WTC11 (cell line): ENCODE measurements at regions not wholly inside any gene's neighbourhood (a gene's known extent, or its start where the extent isn't known, plus 50 kb on each side); places are given as distances from the start of the nearest gene placed in this dataset.

Experiments
- ATAC-seq: fragments of 200-7000 bp; cut with Tn5 transposase; 2 replicates; pipeline ENCODE4 v1.10.0; 2021; ENCODE audit warnings: mild to moderate bottlenecking, moderate library complexity
- CTCF ChIA-PET: fragments of 300-600 bp; sonication (Branson Sonifier 250); formaldehyde crosslinking; loops from one replicate; lab custom pipeline; 2021; ENCODE audit warnings: antibody characterized with exemption; lab: Charles Lee
- POLR2A ChIA-PET: fragments of 350-600 bp; sonication (Branson Sonifier 250); formaldehyde crosslinking; loops from one replicate; lab custom pipeline; 2021; ENCODE audit warnings: antibody characterized with exemption; lab: Charles Lee
- DNase-seq: peaks from one replicate; pipeline ENCODE4 v3.0.0; 2021; ENCODE audit warnings: low spot score
- H3K27ac Mint-ChIP-seq: 2 replicates; pipeline ENCODE4 v1.8.0; 2021; ENCODE audit warnings: mixed read lengths
- H3K27me3 Mint-ChIP-seq: 2 replicates; pipeline ENCODE4 v1.8.0; 2021; ENCODE audit warnings: low read depth, mild to moderate bottlenecking, moderate library complexity, mixed read lengths
- H3K36me3 Mint-ChIP-seq: 2 replicates; pipeline ENCODE4 v1.8.0; 2021; ENCODE audit warnings: mixed read lengths
- H3K4me1 Mint-ChIP-seq: 2 replicates; pipeline ENCODE4 v1.8.0; 2022; ENCODE audit warnings: mixed read lengths
- H3K4me3 Mint-ChIP-seq: 2 replicates; pipeline ENCODE4 v1.8.0; 2021; ENCODE audit warnings: mild to moderate bottlenecking, moderate library complexity, mixed read lengths
- H3K9me3 Mint-ChIP-seq: 2 replicates; pipeline ENCODE4 v1.8.0; 2021; ENCODE audit warnings: mixed read lengths
- CREM ChIP-seq: sonication (generic); formaldehyde crosslinking; IDR thresholded peaks from 2 replicates; pipeline ENCODE4 v1.8.1; 2022; ENCODE audit warnings: mild to moderate bottlenecking, missing genetic modification reagents, moderate library complexity
- ESRRA ChIP-seq: sonication (generic); formaldehyde crosslinking; IDR thresholded peaks from 2 replicates; pipeline ENCODE4 v1.8.1; 2022; ENCODE audit warnings: mild to moderate bottlenecking, missing genetic modification reagents, borderline replicate concordance
- NR1H2 ChIP-seq: sonication (generic); formaldehyde crosslinking; IDR thresholded peaks from 2 replicates; pipeline ENCODE4 v1.9.0; 2021; ENCODE audit warnings: mild to moderate bottlenecking, moderate library complexity, missing genetic modification reagents
- NR3C1 ChIP-seq: sonication (generic); formaldehyde crosslinking; conservative IDR thresholded peaks from 2 replicates; pipeline ENCODE4 v1.8.1; 2023; ENCODE audit warnings: low read depth, mild to moderate bottlenecking, missing genetic modification reagents
- OVOL2 ChIP-seq: fragments of 250-450 bp; sonication (Bioruptor Pico); IDR thresholded peaks from 2 replicates; pipeline ENCODE4 v1.9.0; 2021; ENCODE audit warnings: mild to moderate bottlenecking, borderline replicate concordance
- SMAD3 ChIP-seq: sonication (generic); formaldehyde crosslinking; IDR thresholded peaks from 2 replicates; pipeline ENCODE4 v1.8.0; 2022; ENCODE audit warnings: missing genetic modification reagents, mild to moderate bottlenecking, borderline replicate concordance
- TCF7 ChIP-seq: sonication (generic); formaldehyde crosslinking; IDR thresholded peaks from 2 replicates; pipeline ENCODE4 v1.8.0; 2022; ENCODE audit warnings: mild to moderate bottlenecking, low read depth, missing genetic modification reagents, moderate library complexity
- TP53 ChIP-seq: sonication (generic); formaldehyde crosslinking; IDR thresholded peaks from 2 replicates; pipeline ENCODE4 v1.8.1; 2023; ENCODE audit warnings: mild to moderate bottlenecking, missing genetic modification reagents
- ZNF138 ChIP-seq: sonication (generic); formaldehyde crosslinking; conservative IDR thresholded peaks from 2 replicates; pipeline ENCODE4 v1.8.1; 2022; ENCODE audit warnings: mild to moderate bottlenecking, moderate library complexity, missing genetic modification reagents
- ZNF263 ChIP-seq: sonication (generic); formaldehyde crosslinking; IDR thresholded peaks from 2 replicates; pipeline ENCODE4 v1.8.1; 2022; ENCODE audit warnings: low read depth, mild to moderate bottlenecking, moderate library complexity, missing genetic modification reagents
- ZNF416 ChIP-seq: fragments of 250-450 bp; sonication (Bioruptor Pico); IDR thresholded peaks from 2 replicates; pipeline ENCODE4 v1.9.0; 2021; ENCODE audit warnings: mild to moderate bottlenecking, inconsistent platforms
- ZNF423 ChIP-seq: fragments of 250-450 bp; sonication (Bioruptor Pico); IDR thresholded peaks from 2 replicates; pipeline ENCODE4 v2.1.2; 2022; ENCODE audit warnings: mild to moderate bottlenecking, moderate library complexity
- TF ChIP-seq, protein P1 (sequence below): sonication (generic); formaldehyde crosslinking; IDR thresholded peaks from 2 replicates; pipeline ENCODE4 v1.8.1; 2023; ENCODE audit warnings: mild to moderate bottlenecking, missing genetic modification reagents, moderate library complexity
- TF ChIP-seq, protein P2 (sequence below): sonication (generic); formaldehyde crosslinking; IDR thresholded peaks from 2 replicates; pipeline ENCODE4 v1.8.1; 2022; ENCODE audit warnings: low read depth, missing genetic modification reagents, borderline replicate concordance
- TF ChIP-seq, protein P3 (sequence below): fragments of 250-450 bp; sonication (Bioruptor Pico); IDR thresholded peaks from 2 replicates; pipeline ENCODE4 v2.1.2; 2022; ENCODE audit warnings: mild to moderate bottlenecking, moderate library complexity
- TF ChIP-seq, protein P4 (sequence below): sonication (generic); formaldehyde crosslinking; IDR thresholded peaks from 2 replicates; pipeline ENCODE4 v1.8.1; 2023; ENCODE audit warnings: mild to moderate bottlenecking, missing genetic modification reagents, borderline replicate concordance
- TF ChIP-seq, protein P5 (sequence below): sonication (generic); formaldehyde crosslinking; IDR thresholded peaks from 2 replicates; pipeline ENCODE4 v1.8.1; 2022; ENCODE audit warnings: low read depth, mild to moderate bottlenecking, moderate library complexity, missing genetic modification reagents, borderline replicate concordance
- TF ChIP-seq, protein P6 (sequence below): sonication (generic); formaldehyde crosslinking; IDR thresholded peaks from 2 replicates; pipeline ENCODE4 v1.8.1; 2023; ENCODE audit warnings: mild to moderate bottlenecking, missing genetic modification reagents

DNA sequence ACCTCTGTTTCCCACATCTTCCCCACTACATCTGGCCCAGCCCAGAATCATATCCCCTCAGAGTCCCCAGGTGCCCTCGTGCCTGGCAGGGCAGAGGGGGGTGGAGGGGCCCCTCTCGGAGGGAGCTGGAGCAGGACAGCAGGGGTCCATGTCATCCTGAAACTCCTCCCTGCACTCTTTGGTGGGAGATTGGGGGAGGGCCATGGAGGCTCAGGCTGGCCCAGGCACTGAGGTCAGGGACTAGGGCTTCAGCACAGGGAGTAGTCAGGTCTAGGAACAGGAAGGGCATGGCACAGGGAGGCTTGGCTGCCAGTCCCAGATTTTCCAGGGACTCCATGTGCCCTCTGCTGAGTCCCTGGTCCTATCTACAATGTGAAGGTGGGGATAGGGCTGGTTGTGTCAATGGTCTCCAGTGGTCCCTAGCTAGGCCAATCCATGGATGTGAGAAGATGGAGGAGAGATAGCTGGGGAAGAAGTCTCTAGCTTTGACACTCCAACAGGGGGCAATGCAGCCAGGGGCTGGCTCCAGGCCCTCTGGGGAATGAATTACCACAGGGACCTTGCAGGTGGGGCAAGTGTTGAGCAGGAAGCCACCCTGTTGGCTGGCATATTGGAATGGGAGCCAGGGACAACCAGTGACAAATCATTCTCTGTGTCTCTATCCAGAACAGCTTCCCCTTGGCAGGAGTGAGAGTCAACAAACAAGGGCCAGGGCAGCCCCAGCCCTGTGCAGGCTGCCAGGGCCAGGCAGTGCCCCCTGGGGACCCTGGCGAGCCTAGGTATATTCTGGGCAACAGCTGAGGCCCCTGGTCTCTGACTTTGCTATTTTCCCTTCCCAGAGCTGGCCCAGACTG lies 154.4 kb downstream of the EFNB1 start:
- ATAC-seq: no peak
- TF ChIP-seq, protein P1, sequence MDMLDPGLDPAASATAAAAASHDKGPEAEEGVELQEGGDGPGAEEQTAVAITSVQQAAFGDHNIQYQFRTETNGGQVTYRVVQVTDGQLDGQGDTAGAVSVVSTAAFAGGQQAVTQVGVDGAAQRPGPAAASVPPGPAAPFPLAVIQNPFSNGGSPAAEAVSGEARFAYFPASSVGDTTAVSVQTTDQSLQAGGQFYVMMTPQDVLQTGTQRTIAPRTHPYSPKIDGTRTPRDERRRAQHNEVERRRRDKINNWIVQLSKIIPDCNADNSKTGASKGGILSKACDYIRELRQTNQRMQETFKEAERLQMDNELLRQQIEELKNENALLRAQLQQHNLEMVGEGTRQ: no peak
- TF ChIP-seq, protein P2, sequence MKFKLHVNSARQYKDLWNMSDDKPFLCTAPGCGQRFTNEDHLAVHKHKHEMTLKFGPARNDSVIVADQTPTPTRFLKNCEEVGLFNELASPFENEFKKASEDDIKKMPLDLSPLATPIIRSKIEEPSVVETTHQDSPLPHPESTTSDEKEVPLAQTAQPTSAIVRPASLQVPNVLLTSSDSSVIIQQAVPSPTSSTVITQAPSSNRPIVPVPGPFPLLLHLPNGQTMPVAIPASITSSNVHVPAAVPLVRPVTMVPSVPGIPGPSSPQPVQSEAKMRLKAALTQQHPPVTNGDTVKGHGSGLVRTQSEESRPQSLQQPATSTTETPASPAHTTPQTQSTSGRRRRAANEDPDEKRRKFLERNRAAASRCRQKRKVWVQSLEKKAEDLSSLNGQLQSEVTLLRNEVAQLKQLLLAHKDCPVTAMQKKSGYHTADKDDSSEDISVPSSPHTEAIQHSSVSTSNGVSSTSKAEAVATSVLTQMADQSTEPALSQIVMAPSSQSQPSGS (CRISPR knock-in tag): no peak
- TF ChIP-seq, protein P3, sequence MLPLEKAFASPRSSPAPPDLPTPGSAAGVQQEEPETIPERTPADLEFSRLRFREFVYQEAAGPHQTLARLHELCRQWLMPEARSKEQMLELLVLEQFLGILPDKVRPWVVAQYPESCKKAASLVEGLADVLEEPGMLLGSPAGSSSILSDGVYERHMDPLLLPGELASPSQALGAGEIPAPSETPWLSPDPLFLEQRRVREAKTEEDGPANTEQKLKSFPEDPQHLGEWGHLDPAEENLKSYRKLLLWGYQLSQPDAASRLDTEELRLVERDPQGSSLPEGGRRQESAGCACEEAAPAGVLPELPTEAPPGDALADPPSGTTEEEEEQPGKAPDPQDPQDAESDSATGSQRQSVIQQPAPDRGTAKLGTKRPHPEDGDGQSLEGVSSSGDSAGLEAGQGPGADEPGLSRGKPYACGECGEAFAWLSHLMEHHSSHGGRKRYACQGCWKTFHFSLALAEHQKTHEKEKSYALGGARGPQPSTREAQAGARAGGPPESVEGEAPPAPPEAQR (CRISPR knock-in tag): no peak
- TF ChIP-seq, all 79 proteins: peak for 0
- no peak overlapping the region for H3K4me3 Mint-ChIP-seq
- no peaks in the 10 kb centered on the region for H3K9me3 Mint-ChIP-seq
- no peaks in the 10 kb centered on the region for H3K36me3 Mint-ChIP-seq
- ChIA-PET POLR2A (interaction anchor here (0.8 kb wide), 1 partner anchor 153 kb away, joined by 3 read pairs; no protein-coding TSS in a partner anchor), CTCF (no interaction called here)
- H3K27ac Mint-ChIP-seq: no peak overlapping the region
- no peak for DNase-seq
- peaks cover 5% of the 10 kb centered on the region for H3K4me1 Mint-ChIP-seq
- peaks cover 3% of the 10 kb centered on the region for H3K27me3 Mint-ChIP-seq

DNA sequence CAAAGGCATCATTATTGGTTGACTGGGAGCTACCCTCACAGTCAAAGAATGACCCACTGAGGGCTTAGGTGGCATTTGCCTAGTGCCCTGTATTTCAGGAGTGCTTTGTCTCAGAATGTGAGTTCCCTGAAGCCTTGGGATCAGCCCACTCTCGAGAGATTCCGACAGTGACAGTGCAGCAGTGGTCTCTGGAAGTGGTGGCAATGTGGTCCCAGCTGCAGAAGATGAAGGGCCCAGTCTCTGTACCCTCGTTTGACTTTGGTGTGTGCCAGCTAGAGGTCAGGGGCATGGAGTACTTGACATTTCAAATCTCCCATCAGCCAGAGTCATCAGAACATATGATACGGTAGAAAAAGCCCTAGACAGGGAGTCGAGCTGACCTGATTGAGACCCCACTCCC lies 153.7 kb downstream of the EFNB1 start:
- Mint-ChIP-seq H3K9me3 (no peaks in the 10 kb centered on the region), H3K36me3 (no peaks in the 10 kb centered on the region), H3K27me3 (peaks cover 3% of the 10 kb centered on the region), H3K4me3 (no peak overlapping the region), H3K27ac (no peak overlapping the region), H3K4me1 (peaks cover 10% of the 10 kb centered on the region)
- TF ChIP-seq TP53 (CRISPR knock-in tag) (no peak), NR1H2 (CRISPR knock-in tag) (no peak), ZNF416 (no peak), TCF7 (CRISPR knock-in tag) (no peak), OVOL2 (CRISPR knock-in tag) (no peak), ZNF263 (CRISPR knock-in tag) (no peak), SMAD3 (CRISPR knock-in tag) (no peak)
- TF ChIP-seq, protein P4, sequence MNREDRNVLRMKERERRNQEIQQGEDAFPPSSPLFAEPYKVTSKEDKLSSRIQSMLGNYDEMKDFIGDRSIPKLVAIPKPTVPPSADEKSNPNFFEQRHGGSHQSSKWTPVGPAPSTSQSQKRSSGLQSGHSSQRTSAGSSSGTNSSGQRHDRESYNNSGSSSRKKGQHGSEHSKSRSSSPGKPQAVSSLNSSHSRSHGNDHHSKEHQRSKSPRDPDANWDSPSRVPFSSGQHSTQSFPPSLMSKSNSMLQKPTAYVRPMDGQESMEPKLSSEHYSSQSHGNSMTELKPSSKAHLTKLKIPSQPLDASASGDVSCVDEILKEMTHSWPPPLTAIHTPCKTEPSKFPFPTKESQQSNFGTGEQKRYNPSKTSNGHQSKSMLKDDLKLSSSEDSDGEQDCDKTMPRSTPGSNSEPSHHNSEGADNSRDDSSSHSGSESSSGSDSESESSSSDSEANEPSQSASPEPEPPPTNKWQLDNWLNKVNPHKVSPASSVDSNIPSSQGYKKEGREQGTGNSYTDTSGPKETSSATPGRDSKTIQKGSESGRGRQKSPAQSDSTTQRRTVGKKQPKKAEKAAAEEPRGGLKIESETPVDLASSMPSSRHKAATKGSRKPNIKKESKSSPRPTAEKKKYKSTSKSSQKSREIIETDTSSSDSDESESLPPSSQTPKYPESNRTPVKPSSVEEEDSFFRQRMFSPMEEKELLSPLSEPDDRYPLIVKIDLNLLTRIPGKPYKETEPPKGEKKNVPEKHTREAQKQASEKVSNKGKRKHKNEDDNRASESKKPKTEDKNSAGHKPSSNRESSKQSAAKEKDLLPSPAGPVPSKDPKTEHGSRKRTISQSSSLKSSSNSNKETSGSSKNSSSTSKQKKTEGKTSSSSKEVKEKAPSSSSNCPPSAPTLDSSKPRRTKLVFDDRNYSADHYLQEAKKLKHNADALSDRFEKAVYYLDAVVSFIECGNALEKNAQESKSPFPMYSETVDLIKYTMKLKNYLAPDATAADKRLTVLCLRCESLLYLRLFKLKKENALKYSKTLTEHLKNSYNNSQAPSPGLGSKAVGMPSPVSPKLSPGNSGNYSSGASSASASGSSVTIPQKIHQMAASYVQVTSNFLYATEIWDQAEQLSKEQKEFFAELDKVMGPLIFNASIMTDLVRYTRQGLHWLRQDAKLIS (CRISPR knock-in tag): no peak
- DNase-seq: no peak
- CTCF ChIA-PET: no interaction called here
- ATAC-seq: no peak
- POLR2A ChIA-PET: interaction anchor here (0.6 kb wide), 1 partner anchor 454 kb away, joined by 3 read pairs; no protein-coding TSS in a partner anchor

DNA sequence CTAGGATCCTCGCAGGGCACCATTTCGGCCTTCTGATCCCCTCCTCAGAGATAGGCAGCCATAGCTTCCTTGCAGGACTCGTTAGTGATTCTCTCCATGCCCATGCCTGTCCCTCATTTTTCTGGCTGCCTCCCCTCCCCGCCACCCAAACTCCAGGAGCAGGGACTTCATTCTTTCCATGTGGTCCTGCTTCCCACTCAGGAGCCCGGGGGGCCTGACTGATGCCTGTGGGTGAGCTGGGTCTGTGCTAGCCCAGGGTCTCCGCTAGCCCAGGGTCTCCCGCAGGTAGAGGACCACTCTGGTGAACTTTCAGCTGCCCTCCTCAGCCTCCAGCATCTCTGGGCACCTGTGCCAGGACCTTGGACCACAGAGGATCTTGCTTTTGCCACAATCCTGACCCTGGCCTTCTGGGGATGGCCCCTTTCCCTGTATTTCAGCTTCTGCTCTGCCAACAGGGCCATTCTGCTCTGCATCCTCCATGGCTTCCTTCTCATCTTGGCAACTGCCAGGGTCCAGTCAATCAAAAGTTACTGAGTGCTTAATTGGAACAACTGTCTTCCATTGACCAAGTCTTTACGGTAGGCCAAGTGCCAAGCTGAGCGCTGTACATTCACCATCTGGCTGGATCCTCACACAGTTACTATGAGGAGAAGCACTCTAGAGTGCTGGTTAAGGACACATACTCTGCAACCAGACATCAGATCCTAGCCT lies 152.2 kb downstream of the EFNB1 start:
- H3K9me3 Mint-ChIP-seq: no peaks in the 10 kb centered on the region
- ChIA-PET POLR2A (interaction anchor here (0.6 kb wide), 1 partner anchor 92 kb away, joined by 3 read pairs; no protein-coding TSS in a partner anchor), CTCF (interaction anchor here (1.3 to 2.8 kb wide), 3 partner anchors 9 to 153 kb away, joined by 3 to 7 read pairs (median 3); no protein-coding TSS in a partner anchor)
- ATAC-seq (no peak), DNase-seq (no peak)
- peaks cover 3% of the 10 kb centered on the region for H3K27me3 Mint-ChIP-seq
- H3K4me1 Mint-ChIP-seq: peaks cover 10% of the 10 kb centered on the region
- H3K27ac Mint-ChIP-seq: no peak overlapping the region
- no peak overlapping the region for H3K4me3 Mint-ChIP-seq
- no peaks in the 10 kb centered on the region for H3K36me3 Mint-ChIP-seq
- TF ChIP-seq ZNF423 (CRISPR knock-in tag): no peak
- no peak for TF ChIP-seq NR3C1 (CRISPR knock-in tag)
- no peak for TF ChIP-seq ESRRA (CRISPR knock-in tag)
- no peak for TF ChIP-seq CREM (CRISPR knock-in tag)
- TF ChIP-seq ZNF138: no peak
- TF ChIP-seq, protein P5, sequence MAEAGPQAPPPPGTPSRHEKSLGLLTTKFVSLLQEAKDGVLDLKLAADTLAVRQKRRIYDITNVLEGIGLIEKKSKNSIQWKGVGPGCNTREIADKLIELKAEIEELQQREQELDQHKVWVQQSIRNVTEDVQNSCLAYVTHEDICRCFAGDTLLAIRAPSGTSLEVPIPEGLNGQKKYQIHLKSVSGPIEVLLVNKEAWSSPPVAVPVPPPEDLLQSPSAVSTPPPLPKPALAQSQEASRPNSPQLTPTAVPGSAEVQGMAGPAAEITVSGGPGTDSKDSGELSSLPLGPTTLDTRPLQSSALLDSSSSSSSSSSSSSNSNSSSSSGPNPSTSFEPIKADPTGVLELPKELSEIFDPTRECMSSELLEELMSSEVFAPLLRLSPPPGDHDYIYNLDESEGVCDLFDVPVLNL: no peak
- TF ChIP-seq, protein P6, sequence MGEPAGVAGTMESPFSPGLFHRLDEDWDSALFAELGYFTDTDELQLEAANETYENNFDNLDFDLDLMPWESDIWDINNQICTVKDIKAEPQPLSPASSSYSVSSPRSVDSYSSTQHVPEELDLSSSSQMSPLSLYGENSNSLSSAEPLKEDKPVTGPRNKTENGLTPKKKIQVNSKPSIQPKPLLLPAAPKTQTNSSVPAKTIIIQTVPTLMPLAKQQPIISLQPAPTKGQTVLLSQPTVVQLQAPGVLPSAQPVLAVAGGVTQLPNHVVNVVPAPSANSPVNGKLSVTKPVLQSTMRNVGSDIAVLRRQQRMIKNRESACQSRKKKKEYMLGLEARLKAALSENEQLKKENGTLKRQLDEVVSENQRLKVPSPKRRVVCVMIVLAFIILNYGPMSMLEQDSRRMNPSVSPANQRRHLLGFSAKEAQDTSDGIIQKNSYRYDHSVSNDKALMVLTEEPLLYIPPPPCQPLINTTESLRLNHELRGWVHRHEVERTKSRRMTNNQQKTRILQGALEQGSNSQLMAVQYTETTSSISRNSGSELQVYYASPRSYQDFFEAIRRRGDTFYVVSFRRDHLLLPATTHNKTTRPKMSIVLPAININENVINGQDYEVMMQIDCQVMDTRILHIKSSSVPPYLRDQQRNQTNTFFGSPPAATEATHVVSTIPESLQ (CRISPR knock-in tag): no peak
